HG02798 (cell line): ENCODE measurements at regions not wholly inside any gene's neighbourhood (a gene's known extent, or its start where the extent isn't known, plus 50 kb on each side); places are given as distances from the start of the nearest gene placed in this dataset.
A peak's percentile ranks its signal among the peaks of the same experiment; 100 is the strongest.

Experiments
- ATAC-seq: cut with Tn5 transposase; IDR thresholded peaks from one replicate; pipeline ENCODE4 v1.9.1; 2021; ENCODE audit warnings: mild to moderate bottlenecking; ENCODE audit not compliant: unreplicated experiment, poor library complexity

DNA sequence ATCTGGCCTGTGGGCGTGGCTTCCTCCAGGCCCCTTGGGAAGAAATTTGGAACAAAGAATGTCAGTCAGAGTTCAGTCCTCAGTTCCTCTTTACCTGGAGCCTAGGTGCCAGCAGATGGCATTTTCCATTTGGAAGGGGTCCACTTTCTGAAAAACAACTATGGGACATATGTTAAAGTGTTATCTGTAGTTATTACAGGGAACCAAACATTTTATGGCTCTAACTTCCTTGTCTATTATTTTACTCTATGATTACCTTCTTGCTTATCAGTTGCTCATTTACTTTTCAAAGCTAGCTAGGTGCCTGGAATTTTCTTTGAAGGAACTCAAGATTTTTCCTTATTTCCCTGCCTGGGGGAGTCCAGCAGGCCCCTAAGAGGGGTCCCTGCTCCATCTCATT, 159.8 kb upstream of the PUDP start:
- no peak for ATAC-seq

DNA sequence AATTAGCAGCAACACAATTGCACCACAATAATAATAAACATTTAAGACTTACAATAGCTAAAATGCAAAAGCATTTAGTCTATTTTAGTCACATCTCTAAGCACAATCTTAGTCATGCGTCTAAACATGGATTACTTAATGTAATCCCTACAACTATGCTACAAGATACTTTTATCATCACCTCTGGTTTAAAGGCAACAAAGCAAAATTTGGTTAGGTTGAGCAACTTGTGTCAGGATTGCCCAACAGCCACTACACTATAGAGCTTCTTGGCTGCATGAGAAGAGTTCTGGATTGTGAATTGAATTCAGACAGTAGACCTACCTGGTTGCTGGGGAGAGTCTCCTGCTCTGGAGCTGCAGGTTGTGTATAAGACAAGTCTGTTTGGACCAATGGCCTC, 146.5 kb upstream of the PUDP start:
- ATAC-seq, result no peak

GRCh38 chrX:7286168-7286837, 138.3 kb upstream of the PUDP start:
- ATAC-seq, result no peak

DNA sequence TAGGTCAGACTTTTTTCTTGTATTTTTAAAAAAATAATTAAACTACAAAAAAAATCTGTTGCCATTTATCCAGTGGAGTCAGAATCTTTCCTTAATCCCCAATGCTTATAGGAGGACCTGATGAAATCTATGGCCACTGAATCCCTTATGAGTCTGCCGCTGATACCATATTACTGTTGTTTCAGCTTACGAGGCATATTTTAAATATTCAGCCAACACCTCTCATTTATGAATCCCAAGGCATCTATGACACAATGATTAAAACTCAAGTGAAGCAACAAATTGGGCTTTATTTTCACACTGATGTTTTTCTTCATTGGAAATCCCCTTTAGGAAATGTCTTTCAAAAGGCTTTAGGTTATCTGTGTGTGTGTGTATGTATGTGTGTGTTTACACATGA, 137.8 kb upstream of the PUDP start:
- ATAC-seq, result no peak

DNA sequence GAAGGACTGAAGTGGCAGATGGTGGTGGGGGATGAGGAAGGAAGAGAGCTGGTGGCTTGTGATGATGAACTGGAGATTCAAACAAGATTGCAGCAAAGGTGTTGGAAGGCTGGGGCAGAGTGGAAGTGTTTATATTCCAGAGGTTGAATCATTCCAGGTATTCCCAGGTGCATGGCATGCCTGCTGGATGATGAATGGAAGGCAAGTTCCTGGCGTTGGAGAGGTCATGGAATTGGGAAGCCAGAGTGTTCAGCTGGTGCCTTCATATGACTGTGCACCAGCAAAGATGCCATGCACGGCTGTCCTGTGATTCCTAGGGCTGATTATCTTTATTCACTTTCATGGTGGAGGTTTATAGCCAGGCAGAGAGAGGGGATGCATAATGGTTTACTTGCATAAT, 135.8 kb upstream of the PUDP start:
- no peak for ATAC-seq

- no peak for ATAC-seq
These were observed 132.6 kb upstream of the PUDP start for GRCh38 chrX:7280520-7280919.

DNA sequence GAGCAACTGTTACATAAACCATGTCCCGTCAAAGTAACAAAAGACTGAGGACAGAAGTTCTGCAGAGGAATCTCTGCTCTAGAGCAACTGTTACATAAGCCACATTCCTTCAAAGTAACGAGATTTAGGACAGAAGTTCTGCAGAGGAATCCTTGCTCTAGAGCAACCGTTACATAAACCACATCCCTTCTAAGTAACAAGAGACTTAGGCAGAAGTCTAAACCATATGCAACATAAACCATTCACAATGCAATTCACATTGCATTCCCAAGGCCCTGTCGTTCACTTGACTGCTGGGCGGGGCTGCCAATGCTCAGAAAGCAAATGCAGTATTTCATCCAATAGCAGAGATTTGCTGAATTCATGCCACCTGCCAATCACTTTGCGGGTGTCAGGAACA, 124.4 kb upstream of the PUDP start:
- no peak for ATAC-seq

- ATAC-seq, result no peak
These were observed 123.0 kb upstream of the PUDP start for GRCh38 chrX:7270933-7271332.

- ATAC-seq, result no peak
These were observed 122.0 kb upstream of the PUDP start for GRCh38 chrX:7269991-7270390.

DNA sequence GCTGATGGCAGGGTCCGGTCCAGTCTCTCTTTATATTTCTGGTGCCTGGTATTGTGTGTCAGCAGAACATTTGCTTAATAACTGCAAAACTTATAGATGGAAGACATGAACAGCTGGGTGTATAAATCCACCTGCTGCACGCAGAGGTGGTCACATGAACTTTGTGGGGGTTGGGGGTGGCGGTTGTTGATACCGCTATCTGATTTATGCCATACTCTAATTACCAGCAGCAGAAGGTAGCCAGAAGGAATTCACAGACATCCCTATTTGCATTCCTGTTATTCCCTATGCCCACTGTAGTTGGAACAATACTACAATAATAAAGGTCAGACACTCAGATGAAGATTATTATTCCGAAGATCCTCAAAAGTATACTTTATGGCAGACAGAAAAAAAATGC, 121.6 kb upstream of the PUDP start:
- no peak for ATAC-seq

GRCh38 chrX:7266288-7266687, 118.3 kb upstream of the PUDP start:
- ATAC-seq, result no peak

DNA sequence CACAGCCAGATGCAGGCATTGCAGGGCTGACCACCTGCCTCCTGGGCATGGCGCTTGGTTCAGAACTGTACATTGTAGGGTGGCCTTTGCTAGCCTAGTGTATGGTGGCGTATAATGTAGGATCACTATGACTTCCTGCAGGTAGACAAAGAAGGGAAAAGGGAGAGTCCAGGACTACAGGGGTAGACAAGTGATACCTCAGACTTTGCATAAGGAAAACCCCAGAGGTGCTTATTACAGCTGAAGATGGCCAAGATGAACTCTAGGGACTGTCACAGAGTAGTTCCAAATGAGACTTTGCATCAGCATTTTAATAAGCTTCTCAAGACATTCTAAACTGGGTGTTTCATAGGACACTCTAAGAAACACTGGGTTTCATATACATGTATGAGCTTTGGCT, 116.4 kb upstream of the PUDP start:
- ATAC-seq, result peak; percentile 70

DNA sequence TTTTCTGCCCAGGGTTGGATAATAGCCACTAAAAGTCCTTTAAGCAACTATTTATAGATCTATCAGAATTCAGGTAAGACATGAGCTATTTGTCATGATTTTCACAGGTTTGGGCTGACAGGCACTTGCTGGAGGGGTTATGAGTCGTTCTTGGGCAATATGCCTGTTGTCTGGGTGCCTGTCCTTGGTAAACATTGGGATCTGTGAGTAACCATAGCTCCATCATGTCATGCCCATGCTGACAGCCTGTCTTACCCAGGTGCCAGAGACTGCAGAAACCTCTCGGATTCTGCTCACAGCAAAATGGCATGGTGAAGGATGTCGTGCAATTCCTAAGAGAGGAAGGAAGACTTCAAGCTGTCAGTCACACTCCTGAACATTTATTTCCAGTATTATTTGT, 116.0 kb upstream of the PUDP start:
- no peak for ATAC-seq

GRCh38 chrX:7263330-7263729, 115.4 kb upstream of the PUDP start:
- ATAC-seq, result no peak

DNA sequence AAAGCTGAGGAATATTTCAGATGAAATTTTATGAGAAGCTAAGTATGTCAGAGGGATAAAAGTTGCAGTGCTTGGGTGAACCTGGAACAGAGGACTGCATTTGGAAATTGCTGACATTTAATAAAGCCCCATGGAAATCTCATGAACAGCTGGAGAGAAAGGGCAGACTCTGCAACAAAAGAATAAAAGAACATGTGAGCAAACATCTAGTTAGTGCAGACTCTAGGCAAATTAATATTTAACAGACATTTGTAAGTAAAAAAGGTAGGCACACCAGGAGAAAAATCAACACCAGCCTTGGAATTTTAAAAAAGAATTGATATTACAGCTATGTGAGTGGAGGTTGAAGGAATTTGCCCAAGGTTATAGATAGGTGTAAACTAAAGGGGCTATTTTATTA, 114.6 kb upstream of the PUDP start:
- no peak for ATAC-seq

DNA sequence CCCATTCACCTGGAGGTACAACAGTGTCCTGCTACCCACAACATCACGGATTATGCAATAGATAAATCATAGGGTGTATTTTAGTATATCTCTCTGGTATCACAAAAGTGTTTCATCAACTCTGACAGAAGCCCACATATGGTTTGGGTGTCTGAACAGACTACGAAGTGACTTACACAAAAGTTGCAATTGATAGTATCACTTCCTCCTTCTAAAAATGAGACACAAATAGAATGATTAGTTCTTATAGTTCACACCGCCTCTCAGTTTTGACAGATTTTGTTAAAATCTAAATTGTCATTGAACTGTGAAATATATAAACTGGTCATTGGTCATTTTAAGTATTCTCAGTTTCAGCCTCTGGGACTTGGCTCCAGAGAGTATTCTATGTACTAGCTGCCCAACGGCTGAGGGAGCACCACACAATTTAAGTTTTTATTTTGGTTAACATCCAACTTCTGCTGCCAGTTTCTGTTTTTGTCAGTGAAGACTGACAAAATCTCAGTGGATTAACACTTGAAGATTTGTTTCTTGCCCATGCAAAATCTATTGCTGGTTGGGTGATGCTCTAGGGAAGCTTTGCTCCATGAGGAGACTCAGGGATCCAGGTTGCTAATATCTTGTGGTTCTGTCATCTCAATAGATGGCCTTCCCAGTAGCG, 113.8 kb upstream of the PUDP start:
- peak; percentile 85 for ATAC-seq

GRCh38 chrX:7254144-7254543, 106.2 kb upstream of the PUDP start:
- ATAC-seq, result no peak

GRCh38 chrX:7253565-7253964, 105.6 kb upstream of the PUDP start:
- no peak for ATAC-seq

DNA sequence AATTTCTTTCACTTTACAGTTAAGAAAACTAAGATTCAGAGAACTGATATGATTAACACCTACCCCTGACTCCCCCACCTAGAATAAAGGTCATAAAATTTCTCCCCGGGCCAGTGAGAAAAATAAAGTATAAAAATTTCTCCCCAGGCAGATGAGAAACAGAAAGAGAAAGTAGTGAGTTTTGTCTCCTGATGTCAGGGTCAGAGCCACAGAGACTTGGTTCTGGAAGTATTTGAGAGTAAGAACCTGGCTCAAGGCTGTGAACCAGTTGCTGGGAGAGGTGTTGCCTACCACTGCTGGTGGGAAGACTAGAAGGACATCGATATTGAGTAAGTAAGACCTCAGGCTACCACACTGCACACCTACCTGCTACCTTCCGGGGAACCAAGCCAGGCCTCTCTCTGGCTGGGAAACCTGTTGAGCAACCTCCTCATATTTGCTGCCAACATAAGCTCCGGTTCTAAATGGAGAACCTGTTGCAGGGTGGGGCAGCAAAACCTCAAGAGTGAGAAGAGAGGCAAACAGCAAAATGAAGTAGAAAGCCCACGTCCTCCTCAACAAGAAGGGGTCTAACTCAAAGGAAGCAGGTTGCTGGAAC, 104.2 kb upstream of the PUDP start:
- no peak for ATAC-seq

GRCh38 chrX:7247346-7247745, 99.4 kb upstream of the PUDP start:
- ATAC-seq, result no peak

DNA sequence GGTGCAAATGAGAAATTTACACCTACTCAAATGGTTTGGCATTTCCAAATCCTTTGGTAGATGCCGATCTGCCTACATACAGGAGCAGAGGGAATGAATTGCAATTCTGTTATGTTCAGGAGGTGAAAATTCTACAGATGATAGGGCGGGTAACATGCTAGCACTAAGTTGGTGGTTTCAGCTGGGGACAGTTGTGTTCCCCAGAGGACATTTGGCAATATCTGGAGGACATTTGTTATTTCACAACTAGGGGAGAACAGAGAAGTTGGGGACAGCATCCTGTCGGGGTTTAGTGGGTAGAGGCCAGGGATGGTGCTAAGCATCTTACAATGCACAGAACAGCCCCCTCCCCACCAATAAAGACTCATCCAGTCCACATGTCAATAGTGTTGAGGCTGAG, 96.5 kb upstream of the PUDP start:
- ATAC-seq, result no peak

DNA sequence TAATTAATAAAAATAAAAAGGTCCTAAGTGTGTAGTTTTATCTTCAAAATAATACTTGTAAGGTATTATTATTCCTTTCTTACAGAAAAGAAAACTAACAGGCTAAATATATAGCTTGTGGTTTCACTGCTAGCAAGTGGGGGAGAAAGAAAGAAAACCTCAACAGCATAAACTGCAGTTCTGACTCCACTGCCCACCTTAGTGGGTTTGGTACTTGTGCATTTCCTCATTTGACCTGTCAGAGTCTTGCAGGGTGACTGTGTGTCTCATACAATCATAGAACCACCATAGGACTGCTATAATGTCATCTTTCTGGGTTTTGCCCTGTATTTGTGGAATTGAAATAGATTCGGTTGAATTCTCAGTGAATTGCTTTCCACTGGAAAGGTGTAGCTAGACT, 94.7 kb upstream of the PUDP start:
- peak; percentile 98 for ATAC-seq
